ENCODE measurements at regions not wholly inside any gene's neighbourhood (a gene's known extent, or its start where the extent isn't known, plus 50 kb on each side); places are given as distances from the start of the nearest gene placed in this dataset.

- ATAC-seq: peak; percentile 26; the same call in 1 of the 3 replicates
- TF ChIP-seq CSDC2 (CRISPR knock-in tag; IDR thresholded peaks at IDR 0.05) (no peak), PPARA (CRISPR knock-in tag; IDR thresholded peaks at IDR 0.05; ENCODE audit: borderline replicate concordance) (no peak), SNAI2 (CRISPR knock-in tag; IDR thresholded peaks at IDR 0.05) (no peak), CSRNP3 (CRISPR knock-in tag; IDR thresholded peaks at IDR 0.05) (no peak), TSHZ2 (CRISPR knock-in tag; IDR thresholded peaks at IDR 0.05) (no peak), RARB (CRISPR knock-in tag; IDR thresholded peaks at IDR 0.05) (no peak), ISL1 (CRISPR knock-in tag; IDR thresholded peaks at IDR 0.05) (peak; percentile 47; the same call in 1 of the 2 replicates)
Observed at GRCh38 chr4:136562834-136563233, 969.5 kb downstream of the PCDH18 start.

GRCh38 chr4:136558940-136559494 lies 973.3 kb downstream of the PCDH18 start:
- no peak for TF ChIP-seq ARNTL (CRISPR knock-in tag; IDR thresholded peaks at IDR 0.05; ENCODE audit: borderline replicate concordance, low read depth)
- TF ChIP-seq ZFP30 (CRISPR knock-in tag; IDR thresholded peaks at IDR 0.05): no peak
- no peak for TF ChIP-seq GLIS3 (CRISPR knock-in tag; IDR thresholded peaks at IDR 0.05)
- no peak for TF ChIP-seq ZNF70 (CRISPR knock-in tag; IDR thresholded peaks at IDR 0.05)
- TF ChIP-seq OSR1 (CRISPR knock-in tag; IDR thresholded peaks at IDR 0.05): no peak
- no peak for TF ChIP-seq BACH2 (CRISPR knock-in tag; IDR thresholded peaks at IDR 0.05; ENCODE audit: borderline replicate concordance)
- TF ChIP-seq RARB (CRISPR knock-in tag; IDR thresholded peaks at IDR 0.05): no peak
- no peak for TF ChIP-seq TSHZ2 (CRISPR knock-in tag; IDR thresholded peaks at IDR 0.05)
- TF ChIP-seq ZC3H10 (CRISPR knock-in tag; IDR thresholded peaks at IDR 0.05): no peak
- no peak for TF ChIP-seq CSDC2 (CRISPR knock-in tag; IDR thresholded peaks at IDR 0.05)
- no peak for TF ChIP-seq POU6F1 (CRISPR knock-in tag; IDR thresholded peaks at IDR 0.05; ENCODE audit: borderline replicate concordance, low read depth)
- no peak for TF ChIP-seq ISL1 (CRISPR knock-in tag; IDR thresholded peaks at IDR 0.05)
- no peak for TF ChIP-seq CSRNP3 (CRISPR knock-in tag; IDR thresholded peaks at IDR 0.05)
- TF ChIP-seq SNAI2 (CRISPR knock-in tag; IDR thresholded peaks at IDR 0.05): no peak
- no peak for TF ChIP-seq TOX (CRISPR knock-in tag; IDR thresholded peaks at IDR 0.05; ENCODE audit: borderline replicate concordance)
- no peak for TF ChIP-seq ZFP3 (CRISPR knock-in tag; IDR thresholded peaks at IDR 0.05)
- no peak for TF ChIP-seq CREB5 (CRISPR knock-in tag; IDR thresholded peaks at IDR 0.05; ENCODE audit: low read depth)
- no peak for TF ChIP-seq ESRRG (CRISPR knock-in tag; IDR thresholded peaks at IDR 0.05)
- no peak for TF ChIP-seq TCF4 (CRISPR knock-in tag; IDR thresholded peaks at IDR 0.05; ENCODE audit: borderline replicate concordance)
- no peak for TF ChIP-seq PATZ1 (CRISPR knock-in tag; IDR thresholded peaks at IDR 0.05; ENCODE audit: borderline replicate concordance)
- ATAC-seq: no peak

Measured in SK-N-SH treated with all-trans-retinoic acid at 6 μM for 48 hours (cell line).